Pancreas (tissue), 10 donors: ENCODE measurements at regions not wholly inside any gene's neighbourhood (a gene's known extent, or its start where the extent isn't known, plus 50 kb on each side); places are given as distances from the start of the nearest gene placed in this dataset.
"Not testable (repeated sequence)": the region's sequence is repeated elsewhere in the genome, so short reads cannot be mapped to it uniquely, and the experiment has no call there.

Source experiments
- ATAC-seq, 4 donors: fragments of 200-7000 bp; cut with Tn5 transposase; one replicate each; pipeline versions ENCODE4 v1.8.0 to v1.9.1; 2020; ENCODE audit warnings: mild to moderate bottlenecking in 4 of 4, moderate library complexity in 4 of 4
- DNase-seq, 6 donors: peaks; one replicate each; pipeline ENCODE4 v3.0.0-alpha.2; 2020
- FAIRE-seq: peaks from 2 replicates; lab custom pipeline; 2012; peaks lifted over from hg19 to GRCh38; lab: Jason Lieb, UNC
- H3K27ac ChIP-seq, 4 donors: fragments of 200-600 bp; sonication (generic); 1 replicate in 3 of 4; 2 replicates in 1 of 4; pipeline versions ENCODE4 v1.5.0 to v1.8.0; 2020
- H3K27me3 ChIP-seq, 4 donors: fragments of 200-600 bp; one replicate each; pipeline ENCODE4 v1.8.0; 2021
- H3K36me3 ChIP-seq, 3 donors: fragments of 200-600 bp; sonication (generic) in 1 of 3; one replicate each; pipeline versions ENCODE4 v1.5.0 to v1.8.0; 2020 to 2021
- H3K4me1 ChIP-seq, 3 donors: fragments of 200-600 bp; one replicate each; pipeline ENCODE4 v1.8.0; 2021
- H3K4me3 ChIP-seq, 4 donors: fragments of 200-600 bp; sonication (generic) in 2 of 4; one replicate each; pipeline versions ENCODE4 v1.5.0 to v1.8.0; 2020 to 2021
- H3K9me3 ChIP-seq, 4 donors: fragments of 200-600 bp; one replicate each; pipeline ENCODE4 v1.8.0; 2021
- WGBS, 2 donors: extraction: QIAGEN DNeasy Blood & Tissue Kit; methylation state at CpG; one replicate each; pipeline ENCODE4 v1.1.7; 2013; 5-methylcytosine and 5-hydroxymethylcytosine counted together
- intact Hi-C, 3 donors: fragments of 100-400 bp; cut with DNase I; formaldehyde crosslinking; loops; one replicate each; pipeline versions ENCODE4 v1.11.1 to v1.14.2; 2022
- TF ChIP-seq, protein P1 (sequence below), 4 donors: fragments of 200-600 bp; sonication (generic) in 3 of 4; IDR thresholded peaks; one replicate each; pipeline versions ENCODE4 v1.5.0 to v1.8.0; 2021; ENCODE audit warnings: antibody characterized with exemption in 4 of 4
- donor health status: healthy with polysubstance abuse.
- donor health status: DM: no; HTN: no; CAD: no; lungs with moderate emphysema.
- donor health status: DM: no; HTN: no; CAD: no.
- donor health status: control.
- donor health status: control.
- donor health status: Bipolar disorder and iron deficiency.
- donor health status: DM: yes; HTN: yes; CAD: no.
- donor health status: DM: no; HTN: no; CAD: no.
- donor health status: DM: no; HTN: no; CAD: no.
- donor health status: DM: yes; HTN: yes; CAD: no.

DNA sequence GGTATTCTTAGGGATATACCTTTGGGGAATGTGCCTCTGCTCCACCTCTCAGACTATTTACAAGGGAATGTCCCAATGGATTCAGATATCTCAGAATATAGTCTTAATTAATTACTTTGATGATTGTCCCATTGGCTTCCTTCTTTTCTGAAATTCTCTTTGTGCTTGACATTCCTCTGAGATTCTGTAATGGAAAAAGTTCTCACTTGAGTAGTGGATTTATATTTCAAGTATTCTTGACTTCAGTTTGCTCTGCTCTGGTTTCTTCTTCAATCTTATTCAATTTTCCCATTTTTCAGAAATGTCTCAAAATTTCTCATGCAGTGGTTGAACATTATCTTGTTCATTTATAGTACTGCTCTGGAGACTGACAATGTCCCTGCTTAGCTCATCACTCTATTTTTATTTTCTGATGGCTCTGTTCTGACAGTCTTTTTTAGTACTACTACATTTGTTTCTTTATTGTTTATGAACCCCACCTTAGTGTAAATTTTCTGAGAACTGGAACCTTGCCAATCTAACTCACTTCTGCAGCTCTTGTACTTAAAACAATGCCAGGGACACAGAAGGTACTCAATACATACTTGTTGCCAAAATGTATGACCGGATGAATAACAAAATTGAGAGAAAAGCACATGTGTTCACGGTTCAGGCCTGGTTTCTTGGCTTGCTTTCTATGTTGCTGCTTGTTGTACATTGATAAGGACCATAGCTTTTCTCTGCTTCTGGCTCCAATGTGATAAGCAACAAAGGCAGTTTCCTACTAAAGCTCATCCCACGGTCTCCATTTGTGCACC lies 471.7 kb downstream of the GASK1B start:
- H3K27me3 ChIP-seq, result no peaks in the 10 kb centered on the region
- intact Hi-C loops, result no loop called here
- ATAC-seq, result peak in 2 of 4 donors; percentile 21 to 48
- no peak for DNase-seq
- H3K27ac ChIP-seq, result no peak overlapping the region
- no peaks in the 10 kb centered on the region for H3K9me3 ChIP-seq
- FAIRE-seq, result no peak
- no peaks in the 10 kb centered on the region for H3K36me3 ChIP-seq
- WGBS, 2 donors, result 36 to 41% methylated on average over 3 of the region's 3 CpGs
- H3K4me1 ChIP-seq, result peaks cover 0 to 8% (median 6%) of the 10 kb centered on the region in 3 donors
- no peak overlapping the region for H3K4me3 ChIP-seq
- TF ChIP-seq, protein P1, sequence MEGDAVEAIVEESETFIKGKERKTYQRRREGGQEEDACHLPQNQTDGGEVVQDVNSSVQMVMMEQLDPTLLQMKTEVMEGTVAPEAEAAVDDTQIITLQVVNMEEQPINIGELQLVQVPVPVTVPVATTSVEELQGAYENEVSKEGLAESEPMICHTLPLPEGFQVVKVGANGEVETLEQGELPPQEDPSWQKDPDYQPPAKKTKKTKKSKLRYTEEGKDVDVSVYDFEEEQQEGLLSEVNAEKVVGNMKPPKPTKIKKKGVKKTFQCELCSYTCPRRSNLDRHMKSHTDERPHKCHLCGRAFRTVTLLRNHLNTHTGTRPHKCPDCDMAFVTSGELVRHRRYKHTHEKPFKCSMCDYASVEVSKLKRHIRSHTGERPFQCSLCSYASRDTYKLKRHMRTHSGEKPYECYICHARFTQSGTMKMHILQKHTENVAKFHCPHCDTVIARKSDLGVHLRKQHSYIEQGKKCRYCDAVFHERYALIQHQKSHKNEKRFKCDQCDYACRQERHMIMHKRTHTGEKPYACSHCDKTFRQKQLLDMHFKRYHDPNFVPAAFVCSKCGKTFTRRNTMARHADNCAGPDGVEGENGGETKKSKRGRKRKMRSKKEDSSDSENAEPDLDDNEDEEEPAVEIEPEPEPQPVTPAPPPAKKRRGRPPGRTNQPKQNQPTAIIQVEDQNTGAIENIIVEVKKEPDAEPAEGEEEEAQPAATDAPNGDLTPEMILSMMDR (IDR thresholded peaks at IDR 0.05), result no peak

DNA sequence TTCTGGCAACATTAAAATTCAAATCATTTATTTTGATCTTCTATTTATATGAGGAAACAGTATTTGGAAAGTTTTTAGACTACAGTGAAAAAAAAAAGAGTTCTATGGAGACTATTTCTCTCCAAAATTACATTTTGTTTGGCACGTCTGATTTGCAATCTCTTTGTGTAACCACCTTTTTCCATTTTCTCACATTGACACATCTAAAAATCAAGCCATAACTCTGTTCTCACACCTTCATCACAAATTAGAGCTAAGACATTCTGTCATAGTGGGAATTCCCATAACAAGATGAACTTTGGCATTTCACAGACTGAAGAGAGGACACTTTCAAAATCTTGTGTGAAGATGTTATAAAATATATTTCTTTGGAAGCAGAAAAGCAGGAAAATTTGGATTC lies 468.9 kb downstream of the GRIA2 start:
- Histone ChIP-seq H3K27me3 (no peaks in the 10 kb centered on the region), H3K27ac (no peak overlapping the region), H3K4me1 (no peaks in the 10 kb centered on the region), H3K36me3 (no peaks in the 10 kb centered on the region), H3K9me3 (no peaks in the 10 kb centered on the region), H3K4me3 (no peak overlapping the region)
- intact Hi-C loops, result no loop called here
- DNase-seq (no peak), FAIRE-seq (no peak), ATAC-seq (no peak)
- TF ChIP-seq, protein P1 (IDR thresholded peaks at IDR 0.05), result no peak
- 65 to 75% methylated on average over 1 of the region's 1 CpG for WGBS, 2 donors

DNA sequence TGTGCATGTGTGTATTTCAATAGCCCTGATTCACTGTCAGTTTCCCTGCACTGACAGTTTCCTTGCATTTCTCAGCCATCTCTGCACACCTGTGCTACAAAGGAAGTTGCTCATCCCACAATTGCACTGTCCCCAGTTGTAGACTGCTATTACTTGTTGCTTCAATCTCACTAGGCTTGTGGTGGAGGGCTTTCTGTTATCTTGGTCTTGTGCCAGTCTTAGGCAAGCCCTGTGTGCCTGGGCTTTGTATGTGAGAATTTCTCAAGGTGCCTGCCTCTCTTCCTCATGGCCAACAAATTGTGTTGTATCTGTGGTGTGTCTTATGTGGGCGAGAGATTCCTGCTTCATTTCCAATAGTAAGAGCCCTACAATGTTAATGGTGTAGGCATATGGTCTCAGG lies 467.4 kb downstream of the GRIA2 start:
- H3K27me3 ChIP-seq, result no peaks in the 10 kb centered on the region
- DNase-seq, result no peak
- no peaks in the 10 kb centered on the region for H3K9me3 ChIP-seq
- WGBS, 2 donors, result 80 to 86% methylated on average over 1 of the region's 1 CpG
- H3K4me3 ChIP-seq, result no peak overlapping the region
- no peak for FAIRE-seq
- intact Hi-C loops, result no loop called here
- TF ChIP-seq, protein P1 (IDR thresholded peaks at IDR 0.05), result no peak
- no peaks in the 10 kb centered on the region for H3K4me1 ChIP-seq
- no peak for ATAC-seq
- H3K36me3 ChIP-seq, result no peaks in the 10 kb centered on the region
- no peak overlapping the region for H3K27ac ChIP-seq

DNA sequence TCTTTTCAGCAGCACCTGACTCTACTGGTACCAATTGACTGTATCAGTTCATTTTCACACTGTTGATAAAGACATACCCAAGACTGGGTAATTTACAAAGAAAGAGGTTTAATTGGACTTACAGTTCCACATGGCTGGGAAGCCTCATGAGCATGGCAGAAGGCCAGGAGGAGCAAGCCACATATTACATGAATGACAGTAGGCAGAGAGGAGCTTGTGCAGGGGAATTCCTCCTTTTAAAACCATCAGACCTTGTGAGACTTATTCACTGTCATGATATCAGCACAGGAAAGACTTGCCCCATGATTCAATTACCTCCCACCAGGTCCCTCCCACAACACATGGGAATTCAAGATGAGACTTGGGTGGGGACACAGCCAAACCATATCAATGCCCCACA lies 458.8 kb downstream of the GRIA2 start:
- H3K27ac ChIP-seq, H3K9me3 ChIP-seq, H3K27me3 ChIP-seq, intact Hi-C loops, H3K4me1 ChIP-seq, H3K4me3 ChIP-seq, ATAC-seq, H3K36me3 ChIP-seq, FAIRE-seq, DNase-seq: not testable (repeated sequence)

DNA sequence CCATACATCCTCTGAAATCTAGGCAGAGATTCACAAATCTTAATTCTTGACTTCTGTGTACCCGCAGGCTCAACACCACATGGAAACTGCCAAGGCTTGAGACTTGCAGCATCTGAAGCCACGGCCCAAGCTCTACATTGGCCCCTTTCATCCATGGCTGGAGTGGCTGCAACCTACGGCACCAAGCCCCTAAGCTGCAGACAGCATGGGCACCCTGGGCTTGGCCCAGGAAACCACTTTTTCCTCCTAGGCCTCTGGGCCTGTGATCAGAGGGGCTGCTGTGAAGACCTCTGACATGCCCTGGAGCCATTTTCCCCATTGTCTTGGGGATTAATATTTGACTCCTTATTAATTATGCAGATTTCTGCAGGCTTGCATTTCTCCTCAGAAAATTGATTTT lies 457.9 kb downstream of the GRIA2 start:
- WGBS, 2 donors, result 91% methylated on average over 3 of the region's 3 CpGs
- H3K27me3 ChIP-seq, result no peaks in the 10 kb centered on the region
- DNase-seq (peak in 1 of 6 donors; percentile 14), ATAC-seq (no peak), FAIRE-seq (no peak)
- H3K36me3 ChIP-seq, result no peaks in the 10 kb centered on the region
- TF ChIP-seq, protein P1 (IDR thresholded peaks at IDR 0.05), result no peak
- H3K9me3 ChIP-seq, result no peaks in the 10 kb centered on the region
- no peak overlapping the region for H3K27ac ChIP-seq
- intact Hi-C loops, result no loop called here
- no peak overlapping the region for H3K4me3 ChIP-seq
- no peaks in the 10 kb centered on the region for H3K4me1 ChIP-seq
